Upper lobe of left lung (tissue), 4 donors: ENCODE measurements at regions not wholly inside any gene's neighbourhood (a gene's known extent, or its start where the extent isn't known, plus 50 kb on each side); places are given as distances from the start of the nearest gene placed in this dataset.

Source experiments
- EP300 ChIP-seq, 4 donors: sonication (generic); formaldehyde crosslinking; IDR thresholded peaks; one replicate each; pipeline ENCODE4 v1.5.1; 2017; ENCODE audit warnings: antibody characterized with exemption in 4 of 4, control low read depth in 2 of 4
- POLR2A ChIP-seq, 4 donors: fragments of 450-650 bp; IDR thresholded peaks; one replicate each; pipeline ENCODE4 v1.5.1; 2016 to 2017; ENCODE audit warnings: antibody characterized with exemption in 4 of 4, mild to moderate bottlenecking in 2 of 4
- POLR2AphosphoS5 ChIP-seq, 2 donors: sonication (generic); formaldehyde crosslinking; IDR thresholded peaks; one replicate each; pipeline ENCODE4 v1.5.1; 2017; ENCODE audit warnings: antibody characterized with exemption in 2 of 2
- TF ChIP-seq, protein P1 (sequence below), 6 experiments: fragments of 450-650 bp in 4 of 6; fragments of 200-600 bp in 2 of 6; sonication (generic) in 2 of 6; IDR thresholded peaks; one replicate each; pipeline ENCODE4 v1.5.1; 2016 to 2019; ENCODE audit warnings: antibody characterized with exemption in 6 of 6

DNA sequence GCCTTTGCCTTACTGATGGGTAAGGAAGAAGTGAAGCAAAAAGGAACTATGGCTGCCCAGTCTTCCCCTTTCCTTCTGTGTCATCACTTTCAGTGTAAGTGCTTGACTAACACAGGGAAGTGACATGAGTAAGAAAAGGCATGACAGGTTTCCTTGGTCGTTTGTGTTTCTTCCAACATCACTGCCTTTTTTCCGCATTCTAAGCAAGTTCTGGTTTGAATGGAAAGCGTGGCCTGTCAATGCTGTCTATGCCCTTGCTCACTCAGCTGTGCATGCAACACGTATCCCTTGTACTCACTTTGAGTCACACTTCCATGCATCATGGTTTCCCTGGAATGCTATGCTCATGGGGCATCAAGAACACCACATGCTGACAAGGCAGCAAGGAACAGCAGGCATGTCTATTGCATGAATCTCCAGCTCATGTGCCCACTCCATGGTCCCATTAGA lies 111.8 kb downstream of the OAT start:
- TF ChIP-seq, protein P1, sequence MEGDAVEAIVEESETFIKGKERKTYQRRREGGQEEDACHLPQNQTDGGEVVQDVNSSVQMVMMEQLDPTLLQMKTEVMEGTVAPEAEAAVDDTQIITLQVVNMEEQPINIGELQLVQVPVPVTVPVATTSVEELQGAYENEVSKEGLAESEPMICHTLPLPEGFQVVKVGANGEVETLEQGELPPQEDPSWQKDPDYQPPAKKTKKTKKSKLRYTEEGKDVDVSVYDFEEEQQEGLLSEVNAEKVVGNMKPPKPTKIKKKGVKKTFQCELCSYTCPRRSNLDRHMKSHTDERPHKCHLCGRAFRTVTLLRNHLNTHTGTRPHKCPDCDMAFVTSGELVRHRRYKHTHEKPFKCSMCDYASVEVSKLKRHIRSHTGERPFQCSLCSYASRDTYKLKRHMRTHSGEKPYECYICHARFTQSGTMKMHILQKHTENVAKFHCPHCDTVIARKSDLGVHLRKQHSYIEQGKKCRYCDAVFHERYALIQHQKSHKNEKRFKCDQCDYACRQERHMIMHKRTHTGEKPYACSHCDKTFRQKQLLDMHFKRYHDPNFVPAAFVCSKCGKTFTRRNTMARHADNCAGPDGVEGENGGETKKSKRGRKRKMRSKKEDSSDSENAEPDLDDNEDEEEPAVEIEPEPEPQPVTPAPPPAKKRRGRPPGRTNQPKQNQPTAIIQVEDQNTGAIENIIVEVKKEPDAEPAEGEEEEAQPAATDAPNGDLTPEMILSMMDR (IDR thresholded peaks at IDR 0.05): no peak
- no peak for TF ChIP-seq POLR2A (IDR thresholded peaks at IDR 0.05)
- TF ChIP-seq EP300 (IDR thresholded peaks at IDR 0.05): no peak
- peak in 1 of 2 donors; percentile 56 for TF ChIP-seq POLR2AphosphoS5 (IDR thresholded peaks at IDR 0.05)
